ENCODE measurements at regions not wholly inside any gene's neighbourhood (a gene's known extent, or its start where the extent isn't known, plus 50 kb on each side); places are given as distances from the start of the nearest gene placed in this dataset.

DNA sequence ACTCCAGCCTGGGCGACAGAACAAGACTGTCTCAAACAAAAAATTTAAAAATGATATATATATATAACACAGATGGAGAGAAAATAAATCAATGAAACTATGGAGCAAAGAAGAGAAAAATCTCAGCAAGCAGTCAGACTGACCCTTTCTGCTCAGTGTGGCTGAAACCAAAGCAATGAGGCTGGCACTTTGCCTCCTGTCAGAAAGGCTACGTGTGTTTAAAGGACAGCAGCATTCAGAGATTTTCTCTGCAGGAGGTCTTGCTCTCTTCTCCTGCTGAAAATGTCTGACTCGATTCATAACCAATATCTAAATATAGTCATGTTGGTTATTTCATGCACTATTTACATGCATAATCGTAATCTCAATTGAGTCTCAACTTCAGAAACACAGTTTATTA, 527.0 kb upstream of the JARID2 start:
- TF ChIP-seq, protein P1, sequence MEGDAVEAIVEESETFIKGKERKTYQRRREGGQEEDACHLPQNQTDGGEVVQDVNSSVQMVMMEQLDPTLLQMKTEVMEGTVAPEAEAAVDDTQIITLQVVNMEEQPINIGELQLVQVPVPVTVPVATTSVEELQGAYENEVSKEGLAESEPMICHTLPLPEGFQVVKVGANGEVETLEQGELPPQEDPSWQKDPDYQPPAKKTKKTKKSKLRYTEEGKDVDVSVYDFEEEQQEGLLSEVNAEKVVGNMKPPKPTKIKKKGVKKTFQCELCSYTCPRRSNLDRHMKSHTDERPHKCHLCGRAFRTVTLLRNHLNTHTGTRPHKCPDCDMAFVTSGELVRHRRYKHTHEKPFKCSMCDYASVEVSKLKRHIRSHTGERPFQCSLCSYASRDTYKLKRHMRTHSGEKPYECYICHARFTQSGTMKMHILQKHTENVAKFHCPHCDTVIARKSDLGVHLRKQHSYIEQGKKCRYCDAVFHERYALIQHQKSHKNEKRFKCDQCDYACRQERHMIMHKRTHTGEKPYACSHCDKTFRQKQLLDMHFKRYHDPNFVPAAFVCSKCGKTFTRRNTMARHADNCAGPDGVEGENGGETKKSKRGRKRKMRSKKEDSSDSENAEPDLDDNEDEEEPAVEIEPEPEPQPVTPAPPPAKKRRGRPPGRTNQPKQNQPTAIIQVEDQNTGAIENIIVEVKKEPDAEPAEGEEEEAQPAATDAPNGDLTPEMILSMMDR (IDR thresholded peaks at IDR 0.05; ENCODE audit: low read depth, low read length, missing control alignments), result no peak
- in situ Hi-C loops (cut with HindIII; ENCODE audit: low sequenced_read_pairs), result no loop called here
- no peak overlapping the region for H3K4me3 ChIP-seq (ENCODE audit: low read depth, low read length)
- DNase-seq (ENCODE audit: low read depth), result no peak

DNA sequence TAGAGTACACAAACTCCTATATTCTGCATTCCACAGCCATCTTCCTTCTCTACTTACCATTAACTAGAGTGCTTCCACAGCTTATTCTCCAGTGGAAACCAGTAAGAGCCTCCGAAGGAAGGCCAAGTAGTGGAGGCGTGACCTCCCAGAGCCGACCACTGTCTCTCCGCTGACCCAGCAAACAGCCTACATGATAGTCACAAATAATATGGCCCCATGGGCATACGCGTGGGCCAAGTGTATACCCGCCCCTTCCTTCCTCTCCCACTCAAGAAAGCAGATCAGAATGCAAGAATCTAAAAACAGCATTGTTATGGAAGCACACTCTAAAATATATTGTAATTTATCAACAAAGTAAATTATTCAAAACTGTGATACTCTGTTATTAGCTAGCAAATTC, 526.6 kb upstream of the JARID2 start:
- H3K4me3 ChIP-seq (ENCODE audit: low read depth, low read length), result no peak overlapping the region
- TF ChIP-seq, protein P1 (IDR thresholded peaks at IDR 0.05; ENCODE audit: low read depth, low read length, missing control alignments), result no peak
- in situ Hi-C loops (cut with HindIII; ENCODE audit: low sequenced_read_pairs), result no loop called here
- no peak for DNase-seq (ENCODE audit: low read depth)

DNA sequence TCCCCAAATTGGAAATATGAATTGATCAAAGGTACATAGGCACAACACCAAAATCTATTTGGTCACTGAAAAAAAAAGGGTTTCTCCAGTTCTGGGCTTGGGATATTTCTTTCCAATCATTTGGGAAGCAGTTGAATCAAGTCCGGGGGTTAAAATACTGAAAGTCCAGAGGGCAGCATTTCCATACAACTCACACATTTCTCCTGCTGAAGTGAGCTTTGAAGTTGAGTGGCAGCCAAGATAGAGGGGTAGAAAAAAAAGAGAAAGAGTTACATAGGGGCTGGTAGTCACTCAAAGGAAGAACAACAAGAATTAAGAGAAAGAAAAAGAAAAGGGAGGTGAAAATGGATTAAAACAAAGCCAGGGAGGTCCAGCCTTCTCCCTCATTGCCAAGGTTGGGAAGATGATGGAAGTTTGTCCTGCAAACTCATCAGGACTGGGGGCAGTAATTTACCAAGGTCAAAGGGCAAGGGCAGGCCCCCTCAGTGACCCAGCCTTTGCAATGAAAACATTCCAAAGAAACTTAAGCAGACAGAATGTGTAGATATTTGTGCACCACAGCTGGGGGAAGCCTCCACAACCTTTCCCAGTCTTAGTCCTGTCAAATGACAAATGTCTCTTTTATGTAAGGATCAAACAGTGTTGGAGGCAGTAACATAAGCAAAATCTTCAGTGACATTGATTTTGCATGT, 525.3 kb upstream of the JARID2 start:
- no peak overlapping the region for H3K4me3 ChIP-seq (ENCODE audit: low read depth, low read length)

DNA sequence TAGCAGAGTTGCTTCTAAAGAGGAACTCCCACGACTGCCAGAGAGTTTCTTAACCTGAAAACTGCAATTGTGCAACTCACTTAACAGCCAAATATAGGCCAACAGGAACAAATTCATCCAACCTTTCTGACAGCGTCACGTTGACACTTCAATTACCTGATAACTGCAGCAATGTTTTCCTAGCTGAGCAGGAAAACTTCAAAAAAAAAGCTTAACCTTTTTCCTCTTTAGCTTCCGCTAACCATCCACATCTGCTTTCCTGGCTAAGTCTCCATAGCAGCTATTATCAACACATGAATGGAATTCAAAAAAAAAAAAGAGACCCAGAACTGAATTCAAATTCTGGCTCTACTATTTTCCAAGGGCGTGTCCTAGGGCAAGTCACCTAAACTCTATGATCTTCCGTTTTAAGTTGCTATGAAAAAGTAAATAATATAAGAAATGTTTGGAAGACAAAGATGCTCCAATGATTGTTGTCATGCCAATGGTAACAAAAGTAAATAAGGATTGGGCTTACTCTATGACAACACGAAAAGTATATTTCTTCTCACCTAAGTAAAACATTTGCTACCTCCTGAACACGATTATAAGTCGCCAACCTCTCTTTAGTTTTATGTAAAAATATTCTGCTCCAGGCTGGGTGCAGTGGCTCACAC, 524.6 kb upstream of the JARID2 start:
- TF ChIP-seq, protein P1 (IDR thresholded peaks at IDR 0.05; ENCODE audit: low read depth, low read length, missing control alignments), result no peak
- no peak overlapping the region for H3K4me3 ChIP-seq (ENCODE audit: low read depth, low read length)
- DNase-seq (ENCODE audit: low read depth), result no peak
- in situ Hi-C loops (cut with HindIII; ENCODE audit: low sequenced_read_pairs), result no loop called here

More for the DNA sequence above, 525.3 kb upstream of the JARID2 start:
- no peak for DNase-seq (ENCODE audit: low read depth)
- TF ChIP-seq, protein P1 (IDR thresholded peaks at IDR 0.05; ENCODE audit: low read depth, low read length, missing control alignments), result no peak
- in situ Hi-C loops (cut with HindIII; ENCODE audit: low sequenced_read_pairs), result no loop called here

DNA sequence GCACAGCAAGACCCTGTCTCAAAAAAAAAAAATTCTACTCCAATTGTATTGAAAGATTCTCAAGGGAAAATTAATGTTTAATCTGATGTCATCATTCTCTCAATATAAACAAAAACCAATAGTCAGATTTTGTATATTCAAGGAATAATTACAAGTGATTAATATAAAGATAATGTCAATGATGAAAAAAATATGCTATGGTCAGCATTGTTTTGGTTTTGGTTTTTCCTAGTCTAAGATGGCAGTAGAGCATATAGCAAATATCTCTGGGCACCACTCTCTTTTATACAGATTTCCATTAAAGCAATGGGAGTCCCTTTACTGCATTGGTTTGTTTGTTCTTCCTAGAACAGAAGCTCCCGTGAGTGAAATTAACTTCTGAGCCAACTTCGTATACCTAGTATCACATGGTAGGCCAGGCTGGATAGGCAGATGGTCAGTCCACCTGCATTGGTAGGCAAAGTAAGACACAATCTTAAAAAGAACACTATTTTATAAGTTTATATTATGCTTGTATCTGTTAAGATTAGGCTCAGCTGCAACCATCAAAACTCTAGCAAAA, 523.8 kb upstream of the JARID2 start:
- no peak overlapping the region for H3K4me3 ChIP-seq (ENCODE audit: low read depth, low read length)
- TF ChIP-seq, protein P1 (IDR thresholded peaks at IDR 0.05; ENCODE audit: low read depth, low read length, missing control alignments), result no peak
- no peak for DNase-seq (ENCODE audit: low read depth)
- in situ Hi-C loops (cut with HindIII; ENCODE audit: low sequenced_read_pairs), result no loop called here

DNA sequence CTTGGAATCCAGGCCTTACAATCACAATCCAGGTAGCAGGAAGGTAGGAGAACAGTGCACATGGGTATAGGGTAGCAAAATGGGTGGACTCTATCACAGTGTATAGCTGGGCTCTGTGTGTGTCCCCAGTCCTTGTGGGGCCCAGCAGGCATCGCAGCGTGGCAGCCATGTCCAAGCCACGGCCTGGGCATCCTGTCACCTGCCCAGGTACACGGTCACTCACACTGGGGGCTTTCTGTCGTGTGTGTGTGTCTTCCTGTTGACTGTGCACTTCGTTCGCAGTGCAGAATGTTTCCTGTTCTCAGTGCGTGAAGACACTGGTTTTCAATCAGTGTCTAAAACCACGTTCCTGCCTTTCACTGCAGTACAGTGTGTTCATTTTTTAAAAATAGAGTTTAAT, 523.2 kb upstream of the JARID2 start:
- DNase-seq (ENCODE audit: low read depth), result no peak
- H3K4me3 ChIP-seq (ENCODE audit: low read depth, low read length), result no peak overlapping the region
- TF ChIP-seq, protein P1 (IDR thresholded peaks at IDR 0.05; ENCODE audit: low read depth, low read length, missing control alignments), result no peak
- in situ Hi-C loops (cut with HindIII; ENCODE audit: low sequenced_read_pairs), result no loop called here

All from astrocyte of the cerebellum (primary cell).